PC-9 (cell line): ENCODE measurements at regions not wholly inside any gene's neighbourhood (a gene's known extent, or its start where the extent isn't known, plus 50 kb on each side); places are given as distances from the start of the nearest gene placed in this dataset.

Experiments used
- BruUV-seq: library from RNA; stranded (reverse); fragments of 400-500 nt; replicated peaks from 2 replicates; lab custom pipeline; 2021; lab: Mats Ljungman, UMichigan
- CTCF ChIA-PET: fragments of 300-600 bp; sonication (Branson Sonifier 250); formaldehyde crosslinking; loops from one replicate; lab custom pipeline; 2022; ENCODE audit warnings: antibody characterized with exemption; lab: Charles Lee
- POLR2A ChIA-PET: fragments of 300-600 bp; sonication (Branson Sonifier 250); formaldehyde crosslinking; loops from one replicate; lab custom pipeline; 2022; ENCODE audit warnings: antibody characterized with exemption; ENCODE audit not compliant: unreplicated experiment; lab: Charles Lee
- DNase-seq, 2 experiments: peaks; one replicate each; pipeline versions ENCODE4 v3.0.0 to v3.0.0-alpha.2; 2015 to 2022; ENCODE audit warnings: mixed read lengths in 1 of 2
- H2AFZ ChIP-seq: fragments of 200-600 bp; sonication (generic); 2 replicates; pipeline ENCODE4 v1.8.1; 2017; ENCODE audit warnings: antibody characterized with exemption
- H3F3A ChIP-seq: fragments of 200-600 bp; sonication (generic); 2 replicates; pipeline ENCODE4 v1.8.1; 2017; ENCODE audit warnings: antibody characterized with exemption, mild to moderate bottlenecking, low read depth; ENCODE audit not compliant: insufficient read depth
- H3K27ac ChIP-seq: fragments of 200-600 bp; sonication (generic); 2 replicates; pipeline ENCODE4 v1.6.1; 2016; ENCODE audit warnings: mixed run types
- H3K27me3 ChIP-seq: fragments of 200-600 bp; sonication (generic); 2 replicates; pipeline ENCODE4 v1.6.1; 2016; ENCODE audit warnings: low read depth, mixed run types; ENCODE audit not compliant: insufficient read depth
- H3K36me3 ChIP-seq: fragments of 200-600 bp; sonication (generic); 2 replicates; pipeline ENCODE4 v1.6.1; 2016; ENCODE audit warnings: low read depth, mixed run types
- H3K4me1 ChIP-seq: fragments of 200-600 bp; sonication (generic); replicated peaks from 2 replicates; pipeline ENCODE4 v1.6.1; 2016; ENCODE audit warnings: mixed run types; ENCODE audit not compliant: insufficient read depth
- H3K4me2 ChIP-seq: fragments of 200-600 bp; sonication (generic); 2 replicates; pipeline ENCODE4 v1.6.1; 2017; ENCODE audit warnings: mixed run types
- H3K4me3 ChIP-seq: fragments of 200-600 bp; sonication (generic); 2 replicates; pipeline ENCODE4 v1.6.1; 2016; ENCODE audit warnings: mixed run types
- H3K79me2 ChIP-seq: fragments of 200-600 bp; sonication (generic); 2 replicates; pipeline ENCODE4 v1.6.1; 2017; ENCODE audit warnings: low read depth, mixed run types
- H3K9me2 ChIP-seq: fragments of 200-600 bp; sonication (generic); 2 replicates; pipeline ENCODE4 v1.8.1; 2017; ENCODE audit warnings: mild to moderate bottlenecking; ENCODE audit not compliant: insufficient read depth
- H3K9me3 ChIP-seq: fragments of 200-600 bp; sonication (generic); 2 replicates; pipeline ENCODE4 v1.8.1; 2016; ENCODE audit warnings: low read depth; ENCODE audit not compliant: insufficient read depth
- H4K20me1 ChIP-seq: fragments of 200-600 bp; sonication (generic); 2 replicates; pipeline ENCODE4 v1.8.1; 2017; ENCODE audit not compliant: insufficient read depth
- EZH2 ChIP-seq: fragments of 200-600 bp; sonication (generic); IDR thresholded peaks from 2 replicates; pipeline ENCODE4 v1.8.0; 2017; ENCODE audit warnings: antibody characterized with exemption, low read depth
- intact Hi-C: fragments of 100-400 bp; cut with micrococcal nuclease; formaldehyde crosslinking; loops from one replicate; pipeline ENCODE4 v1.10.0; 2022; ENCODE audit not compliant: unreplicated experiment
- TF ChIP-seq, protein P1 (sequence below): fragments of 200-600 bp; sonication (generic); conservative IDR thresholded peaks from 2 replicates; pipeline ENCODE4 v1.6.1; 2017; ENCODE audit warnings: mixed run types, antibody characterized with exemption, mild to moderate bottlenecking, moderate library complexity

DNA sequence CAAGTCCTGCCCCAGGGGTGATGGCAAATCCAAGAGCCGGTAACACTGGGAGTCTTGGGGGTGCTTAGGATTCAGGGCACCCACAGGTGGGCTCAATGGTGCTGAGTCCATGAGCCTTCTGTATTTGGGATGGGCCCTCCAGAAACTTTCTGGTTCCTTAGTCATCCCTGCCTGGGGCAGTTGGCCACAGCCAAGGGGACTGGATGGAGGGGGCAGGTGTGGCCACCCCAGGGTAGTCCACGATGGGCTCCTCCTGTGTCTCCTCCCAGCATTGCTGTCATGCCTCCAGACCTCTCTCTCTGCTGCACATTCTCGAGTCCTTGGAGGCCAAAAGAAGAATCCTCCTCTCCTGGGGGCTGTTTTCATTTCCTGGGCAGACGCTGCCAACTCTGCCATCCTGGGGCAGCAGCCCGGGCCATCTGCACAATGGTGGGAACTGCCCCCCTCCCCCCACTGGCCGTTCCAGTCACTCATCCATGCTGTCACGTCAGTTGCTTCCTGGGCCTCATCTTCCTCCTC lies 158.0 kb upstream of the TWIST2 start:
- peaks cover 15% of the 10 kb centered on the region for H3F3A ChIP-seq
- no peak overlapping the region for H3K4me3 ChIP-seq
- TF ChIP-seq, protein P1, sequence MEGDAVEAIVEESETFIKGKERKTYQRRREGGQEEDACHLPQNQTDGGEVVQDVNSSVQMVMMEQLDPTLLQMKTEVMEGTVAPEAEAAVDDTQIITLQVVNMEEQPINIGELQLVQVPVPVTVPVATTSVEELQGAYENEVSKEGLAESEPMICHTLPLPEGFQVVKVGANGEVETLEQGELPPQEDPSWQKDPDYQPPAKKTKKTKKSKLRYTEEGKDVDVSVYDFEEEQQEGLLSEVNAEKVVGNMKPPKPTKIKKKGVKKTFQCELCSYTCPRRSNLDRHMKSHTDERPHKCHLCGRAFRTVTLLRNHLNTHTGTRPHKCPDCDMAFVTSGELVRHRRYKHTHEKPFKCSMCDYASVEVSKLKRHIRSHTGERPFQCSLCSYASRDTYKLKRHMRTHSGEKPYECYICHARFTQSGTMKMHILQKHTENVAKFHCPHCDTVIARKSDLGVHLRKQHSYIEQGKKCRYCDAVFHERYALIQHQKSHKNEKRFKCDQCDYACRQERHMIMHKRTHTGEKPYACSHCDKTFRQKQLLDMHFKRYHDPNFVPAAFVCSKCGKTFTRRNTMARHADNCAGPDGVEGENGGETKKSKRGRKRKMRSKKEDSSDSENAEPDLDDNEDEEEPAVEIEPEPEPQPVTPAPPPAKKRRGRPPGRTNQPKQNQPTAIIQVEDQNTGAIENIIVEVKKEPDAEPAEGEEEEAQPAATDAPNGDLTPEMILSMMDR: no peak
- TF ChIP-seq EZH2: no peak
- POLR2A ChIA-PET: no interaction called here
- H4K20me1 ChIP-seq: no peaks in the 10 kb centered on the region
- BruUV-seq: no TSS peak
- DNase-seq: no peak
- no peak overlapping the region for H3K27ac ChIP-seq
- no peaks in the 10 kb centered on the region for H3K9me3 ChIP-seq
- H3K9me2 ChIP-seq: no peaks in the 10 kb centered on the region
- intact Hi-C loops: no loop called here
- CTCF ChIA-PET: no interaction called here
- no peaks in the 10 kb centered on the region for H3K36me3 ChIP-seq
- H3K79me2 ChIP-seq: no peaks in the 10 kb centered on the region
- no peak overlapping the region for H2AFZ ChIP-seq
- H3K4me2 ChIP-seq: no peak overlapping the region
- H3K4me1 ChIP-seq: peaks cover 22% of the 10 kb centered on the region
- peaks cover 58% of the 10 kb centered on the region for H3K27me3 ChIP-seq

DNA sequence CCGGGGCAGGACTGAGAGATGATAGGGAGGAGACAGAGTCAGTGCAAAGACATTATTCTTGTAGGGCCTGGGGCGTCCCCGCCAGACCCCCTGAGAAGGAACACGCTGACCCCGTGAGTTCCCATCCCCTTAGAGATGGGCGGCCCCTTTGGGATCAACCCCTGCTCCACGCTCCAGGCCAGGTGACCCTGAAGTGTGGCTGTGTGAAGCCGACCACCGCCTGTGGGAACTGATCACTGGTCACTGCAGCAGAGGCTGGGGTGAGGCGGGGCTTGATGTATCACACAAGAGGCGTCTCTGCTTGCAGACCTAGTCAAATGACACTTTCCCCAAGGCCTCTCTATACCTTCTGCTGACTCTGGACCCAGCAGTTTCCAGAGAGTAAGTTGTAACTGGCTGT lies 157.4 kb upstream of the TWIST2 start:
- BruUV-seq: no TSS peak

DNA sequence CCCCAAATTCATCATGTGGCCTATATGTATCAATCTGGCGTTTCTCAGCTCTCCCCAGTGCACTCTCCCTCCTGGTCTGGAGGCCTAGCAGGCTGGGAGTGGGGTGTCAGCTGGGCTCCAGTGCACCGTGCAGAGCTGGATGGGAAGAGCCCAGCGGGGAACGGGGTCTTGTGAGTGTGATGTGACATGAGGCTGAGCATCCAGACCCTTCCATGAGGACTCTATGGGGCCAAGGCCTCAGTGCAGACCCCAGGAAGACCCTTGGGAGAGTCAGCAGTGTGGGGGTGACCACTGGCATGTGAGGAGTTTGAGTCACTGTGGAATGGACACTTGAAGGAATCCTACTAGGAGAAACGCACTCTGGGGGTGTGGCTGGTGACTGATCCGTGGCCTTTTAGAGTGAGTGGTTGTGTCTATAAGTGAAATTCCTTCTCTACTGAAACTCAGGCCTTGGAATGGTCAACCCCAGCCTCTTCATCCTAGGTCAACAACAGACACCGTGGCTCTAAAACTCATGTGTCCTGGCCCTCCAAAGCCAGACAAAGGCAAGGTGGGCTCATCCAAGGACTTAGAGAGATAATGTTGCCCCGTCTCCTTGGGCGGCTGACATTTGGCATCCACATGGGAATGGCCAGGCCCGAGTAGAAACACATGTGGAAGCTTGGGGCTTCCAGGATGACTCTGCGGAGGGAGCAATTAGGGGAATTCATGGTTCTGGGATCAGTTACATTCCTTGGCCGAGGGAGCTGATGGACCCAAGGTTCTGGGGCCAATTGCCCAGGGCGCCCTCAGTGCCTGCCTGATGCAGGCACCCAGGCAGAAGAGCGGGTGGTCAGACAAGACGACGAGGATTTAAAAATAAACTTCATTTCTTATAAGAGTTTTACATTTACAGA lies 156.0 kb upstream of the TWIST2 start:
- H3K9me2 ChIP-seq: no peaks in the 10 kb centered on the region
- BruUV-seq: no TSS peak
- H3K36me3 ChIP-seq: no peaks in the 10 kb centered on the region
- H3K4me2 ChIP-seq: no peak overlapping the region
- peaks cover 77% of the 10 kb centered on the region for H3K27me3 ChIP-seq
- H3K4me3 ChIP-seq: no peak overlapping the region
- H2AFZ ChIP-seq: no peak overlapping the region
- DNase-seq: no peak
- no peaks in the 10 kb centered on the region for H3F3A ChIP-seq
- intact Hi-C loops: no loop called here
- H3K79me2 ChIP-seq: no peaks in the 10 kb centered on the region
- H3K27ac ChIP-seq: no peak overlapping the region
- H3K4me1 ChIP-seq: 0 out of 2 replicates have a peak, but pooled peaks cover 5% of the 10 kb centered on the region
- no peaks in the 10 kb centered on the region for H3K9me3 ChIP-seq
- CTCF ChIA-PET: no interaction called here
- H4K20me1 ChIP-seq: no peaks in the 10 kb centered on the region
- TF ChIP-seq EZH2: no peak
- TF ChIP-seq, protein P1: no peak
- POLR2A ChIA-PET: no interaction called here

More for the DNA sequence above, 157.4 kb upstream of the TWIST2 start:
- Histone ChIP-seq H3F3A (peaks cover 9% of the 10 kb centered on the region), H3K4me2 (no peak overlapping the region), H3K27me3 (peaks cover 64% of the 10 kb centered on the region), H3K36me3 (no peaks in the 10 kb centered on the region), H3K4me1 (peaks cover 16% of the 10 kb centered on the region), H3K9me3 (no peaks in the 10 kb centered on the region), H3K4me3 (no peak overlapping the region), H3K27ac (no peak overlapping the region), H2AFZ (no peak overlapping the region), H3K79me2 (no peaks in the 10 kb centered on the region), H4K20me1 (no peaks in the 10 kb centered on the region), H3K9me2 (no peaks in the 10 kb centered on the region)
- intact Hi-C loops: no loop called here
- TF ChIP-seq EZH2: no peak
- TF ChIP-seq, protein P1: no peak
- no peak for DNase-seq
- ChIA-PET CTCF (no interaction called here), POLR2A (no interaction called here)
